ENCODE measurements at regions not wholly inside any gene's neighbourhood (a gene's known extent, or its start where the extent isn't known, plus 50 kb on each side); places are given as distances from the start of the nearest gene placed in this dataset.

- no peaks in the 10 kb centered on the region for H3K4me1 ChIP-seq (ENCODE audit: control insufficient read depth, insufficient read depth, low read length)
- H3K27me3 ChIP-seq (ENCODE audit: control insufficient read depth, insufficient read depth, low read length) = no peaks in the 10 kb centered on the region
- DNase-seq = no peak
- H3K4me3 Mint-ChIP-seq = no peak overlapping the region
- no peaks in the 10 kb centered on the region for H3K9me3 ChIP-seq (ENCODE audit: control insufficient read depth, insufficient read depth, low read length)
- TF ChIP-seq, protein P1, sequence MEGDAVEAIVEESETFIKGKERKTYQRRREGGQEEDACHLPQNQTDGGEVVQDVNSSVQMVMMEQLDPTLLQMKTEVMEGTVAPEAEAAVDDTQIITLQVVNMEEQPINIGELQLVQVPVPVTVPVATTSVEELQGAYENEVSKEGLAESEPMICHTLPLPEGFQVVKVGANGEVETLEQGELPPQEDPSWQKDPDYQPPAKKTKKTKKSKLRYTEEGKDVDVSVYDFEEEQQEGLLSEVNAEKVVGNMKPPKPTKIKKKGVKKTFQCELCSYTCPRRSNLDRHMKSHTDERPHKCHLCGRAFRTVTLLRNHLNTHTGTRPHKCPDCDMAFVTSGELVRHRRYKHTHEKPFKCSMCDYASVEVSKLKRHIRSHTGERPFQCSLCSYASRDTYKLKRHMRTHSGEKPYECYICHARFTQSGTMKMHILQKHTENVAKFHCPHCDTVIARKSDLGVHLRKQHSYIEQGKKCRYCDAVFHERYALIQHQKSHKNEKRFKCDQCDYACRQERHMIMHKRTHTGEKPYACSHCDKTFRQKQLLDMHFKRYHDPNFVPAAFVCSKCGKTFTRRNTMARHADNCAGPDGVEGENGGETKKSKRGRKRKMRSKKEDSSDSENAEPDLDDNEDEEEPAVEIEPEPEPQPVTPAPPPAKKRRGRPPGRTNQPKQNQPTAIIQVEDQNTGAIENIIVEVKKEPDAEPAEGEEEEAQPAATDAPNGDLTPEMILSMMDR (IDR thresholded peaks at IDR 0.05) = no peak
- no peak overlapping the region for H3K4me3 ChIP-seq (ENCODE audit: low read length)
- 100% methylated on average over 2 of the region's 2 CpGs for whole genome bisulfite sequencing (ENCODE audit: insufficient coverage)
- no peaks in the 10 kb centered on the region for H3K36me3 ChIP-seq (ENCODE audit: control insufficient read depth, insufficient read depth, low read length)
- H3K9me3 Mint-ChIP-seq = no peaks in the 10 kb centered on the region
- H3K36me3 Mint-ChIP-seq = no peaks in the 10 kb centered on the region
- peaks cover 20 to 36% of the 10 kb centered on the region in 2 donors for H3K27me3 Mint-ChIP-seq (ENCODE audit: low read depth in 2 of 2)
- no peaks in the 10 kb centered on the region for H3K4me1 Mint-ChIP-seq
- no peak for ATAC-seq
- H3K27ac ChIP-seq (ENCODE audit: low read length) = no peak overlapping the region
- H3K27ac Mint-ChIP-seq = no peak overlapping the region
- intact Hi-C loops (cut with micrococcal nuclease) = no loop called here
Observed at GRCh38 chr22:47879346-47879745, 1116.9 kb downstream of the TBC1D22A start.

- Mint-ChIP-seq H3K4me1 (no peaks in the 10 kb centered on the region), H3K9me3 (no peaks in the 10 kb centered on the region), H3K36me3 (no peaks in the 10 kb centered on the region), H3K27me3 (ENCODE audit: low read depth in 2 of 2) (peaks cover 20 to 41% of the 10 kb centered on the region in 2 donors), H3K4me3 (no peak overlapping the region), H3K27ac (no peak overlapping the region)
- Histone ChIP-seq H3K36me3 (ENCODE audit: control insufficient read depth, insufficient read depth, low read length) (no peaks in the 10 kb centered on the region), H3K27me3 (ENCODE audit: control insufficient read depth, insufficient read depth, low read length) (no peaks in the 10 kb centered on the region), H3K4me1 (ENCODE audit: control insufficient read depth, insufficient read depth, low read length) (no peaks in the 10 kb centered on the region), H3K4me3 (ENCODE audit: low read length) (no peak overlapping the region), H3K27ac (ENCODE audit: low read length) (no peak overlapping the region), H3K9me3 (ENCODE audit: control insufficient read depth, insufficient read depth, low read length) (no peaks in the 10 kb centered on the region)
- ATAC-seq = no peak
- WGBS (ENCODE audit: insufficient coverage) = 86% methylated on average over 5 of the region's 5 CpGs
- intact Hi-C loops (cut with micrococcal nuclease) = no loop called here
- DNase-seq = no peak
- TF ChIP-seq, protein P1 (IDR thresholded peaks at IDR 0.05) = no peak
Observed at GRCh38 chr22:47878460-47878859, 1116.0 kb downstream of the TBC1D22A start.

GRCh38 chr22:47872761-47873535, 1110.5 kb downstream of the TBC1D22A start:
- intact Hi-C loops (cut with micrococcal nuclease) = no loop called here
- ATAC-seq = no peak

More at GRCh38 chr22:47872761-47873535, 1110.5 kb downstream of the TBC1D22A start:
- H3K4me3 Mint-ChIP-seq = no peak overlapping the region
- H3K27me3 ChIP-seq (ENCODE audit: control insufficient read depth, insufficient read depth, low read length) = no peaks in the 10 kb centered on the region
- H3K9me3 Mint-ChIP-seq = no peaks in the 10 kb centered on the region
- no peaks in the 10 kb centered on the region for H3K4me1 ChIP-seq (ENCODE audit: control insufficient read depth, insufficient read depth, low read length)
- TF ChIP-seq, protein P1 (IDR thresholded peaks at IDR 0.05) = no peak
- peaks cover 31 to 59% of the 10 kb centered on the region in 2 donors for H3K27me3 Mint-ChIP-seq (ENCODE audit: low read depth in 2 of 2)
- no peak overlapping the region for H3K4me3 ChIP-seq (ENCODE audit: low read length)
- no peak overlapping the region for H3K27ac ChIP-seq (ENCODE audit: low read length)
- no peak for DNase-seq
- H3K27ac Mint-ChIP-seq = no peak overlapping the region
- no peaks in the 10 kb centered on the region for H3K9me3 ChIP-seq (ENCODE audit: control insufficient read depth, insufficient read depth, low read length)
- H3K36me3 ChIP-seq (ENCODE audit: control insufficient read depth, insufficient read depth, low read length) = no peaks in the 10 kb centered on the region
- 92% methylated on average over 19 of the region's 19 CpGs for WGBS (ENCODE audit: insufficient coverage)
- no peaks in the 10 kb centered on the region for H3K4me1 Mint-ChIP-seq
- H3K36me3 Mint-ChIP-seq = no peaks in the 10 kb centered on the region
